BJ (cell line): ENCODE measurements at regions not wholly inside any gene's neighbourhood (a gene's known extent, or its start where the extent isn't known, plus 50 kb on each side); places are given as distances from the start of the nearest gene placed in this dataset.

Experiments
- CTCF ChIA-PET: fragments of 350-600 bp; formaldehyde crosslinking; extraction: SDS; loops from one replicate; lab custom pipeline; 2021; ENCODE audit warnings: antibody characterized with exemption, inconsistent platforms; lab: Yijun Ruan, JAX
- POLR2A ChIA-PET: fragments of 300-600 bp; sonication (Branson Sonifier 250); formaldehyde crosslinking; extraction: SDS; loops from one replicate; lab custom pipeline; 2021; ENCODE audit warnings: antibody characterized with exemption; lab: Charles Lee
- DNase-seq: peaks from one replicate; pipeline ENCODE4 v3.0.0-alpha.2; 2011; ENCODE audit warnings: low read depth
- H3K27me3 ChIP-seq: 2 replicates; pipeline ENCODE4 v1.6.0; 2011; ENCODE audit warnings: low read length; ENCODE audit not compliant: control insufficient read depth, insufficient read depth
- H3K36me3 ChIP-seq: 2 replicates; pipeline ENCODE4 v1.5.1; 2011; ENCODE audit warnings: low read length; ENCODE audit not compliant: control insufficient read depth, insufficient read depth
- H3K4me3 ChIP-seq: 2 replicates; pipeline ENCODE4 v1.5.1; 2011; ENCODE audit warnings: low read depth, mild to moderate bottlenecking, control low read depth, low read length
- CTCF ChIP-seq: IDR thresholded peaks from 2 replicates; pipeline ENCODE4 v1.5.1; 2011; ENCODE audit warnings: low read depth, mild to moderate bottlenecking, control low read depth, inconsistent platforms, low read length, moderate library complexity; ENCODE audit not compliant: insufficient read depth

- Histone ChIP-seq H3K4me3 (no peak overlapping the region), H3K27me3 (no peaks in the 10 kb centered on the region), H3K36me3 (no peaks in the 10 kb centered on the region)
- TF ChIP-seq CTCF: no peak
- ChIA-PET POLR2A (no interaction called here), CTCF (no interaction called here)
- DNase-seq: no peak
Measured at GRCh38 chr5:101997235-101997634, 298.8 kb downstream of the SLCO4C1 start.

DNA sequence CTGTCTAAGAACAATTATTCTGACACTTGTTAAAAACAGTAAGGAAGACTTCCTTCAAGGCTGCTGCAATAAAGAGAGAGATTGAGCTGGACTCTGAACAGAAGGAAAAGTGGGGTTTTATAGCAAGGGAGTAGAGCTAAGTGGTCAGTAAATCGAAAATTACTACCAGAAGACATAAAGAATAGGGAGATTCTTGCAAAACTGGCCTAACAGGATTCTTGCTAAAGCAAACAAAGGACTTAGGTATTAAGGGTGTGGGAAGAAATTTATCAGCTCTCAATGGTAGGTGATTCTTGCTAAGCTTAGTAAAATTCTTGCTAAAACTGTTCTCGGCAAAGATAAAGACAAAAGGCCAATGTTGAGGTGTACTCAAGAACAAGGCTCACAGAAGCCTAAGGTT is 300.5 kb downstream of the SLCO4C1 start:
- H3K4me3 ChIP-seq: no peak overlapping the region
- no peak for TF ChIP-seq CTCF
- POLR2A ChIA-PET: no interaction called here
- DNase-seq: no peak
- CTCF ChIA-PET: no interaction called here
- no peaks in the 10 kb centered on the region for H3K36me3 ChIP-seq
- no peaks in the 10 kb centered on the region for H3K27me3 ChIP-seq

GRCh38 chr5:101991486-101991885 is 304.6 kb downstream of the SLCO4C1 start:
- no peaks in the 10 kb centered on the region for H3K27me3 ChIP-seq
- no peak for DNase-seq
- CTCF ChIA-PET: interaction anchor here (0.6 kb wide), 1 partner anchor 71 kb away, joined by 3 read pairs; no protein-coding TSS in a partner anchor
- no peak for TF ChIP-seq CTCF
- POLR2A ChIA-PET: no interaction called here
- no peak overlapping the region for H3K4me3 ChIP-seq
- H3K36me3 ChIP-seq: no peaks in the 10 kb centered on the region

- Histone ChIP-seq H3K36me3 (no peaks in the 10 kb centered on the region), H3K4me3 (no peak overlapping the region), H3K27me3 (no peaks in the 10 kb centered on the region)
- ChIA-PET POLR2A (no interaction called here), CTCF (no interaction called here)
- no peak for TF ChIP-seq CTCF
- DNase-seq: no peak
Measured at GRCh38 chr5:101989659-101990058, 306.4 kb downstream of the SLCO4C1 start.

DNA sequence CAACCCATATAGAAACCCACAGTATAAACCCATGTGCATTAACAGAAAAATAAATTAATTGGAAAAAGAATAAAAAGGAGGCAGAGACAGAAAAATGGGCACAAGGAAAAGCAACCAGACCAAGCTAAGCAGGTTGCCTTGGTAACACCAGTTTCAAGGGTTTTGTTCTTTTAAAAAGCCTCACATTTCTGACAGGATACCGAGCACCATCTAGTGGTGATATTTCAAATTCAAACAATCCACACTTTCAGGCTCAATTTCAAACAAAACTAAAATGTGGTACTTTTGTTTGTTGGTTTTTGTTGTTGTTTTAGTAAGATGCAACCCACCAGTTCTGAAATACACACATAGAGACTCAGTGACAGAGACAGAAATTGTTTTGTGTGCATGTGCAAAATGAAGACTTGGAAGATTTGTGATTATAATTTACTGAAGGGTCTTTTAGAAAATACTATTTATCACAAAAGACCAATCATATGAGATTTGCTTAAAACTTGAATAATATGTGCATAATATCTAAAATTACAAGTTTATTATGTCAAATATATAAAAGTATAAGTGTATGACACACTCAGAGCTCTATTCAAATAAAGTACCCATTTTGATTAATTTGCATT is 318.2 kb downstream of the SLCO4C1 start:
- H3K4me3 ChIP-seq: no peak overlapping the region
- H3K27me3 ChIP-seq: no peaks in the 10 kb centered on the region
- ChIA-PET POLR2A (no interaction called here), CTCF (interaction anchor here (0.6 to 1.0 kb wide), 3 partner anchors 10 to 36 kb away, joined by 3 read pairs; no protein-coding TSS in a partner anchor)
- no peaks in the 10 kb centered on the region for H3K36me3 ChIP-seq
- DNase-seq: no peak
- peak; percentile 59 for TF ChIP-seq CTCF
